ENCODE measurements at regions not wholly inside any gene's neighbourhood (a gene's known extent, or its start where the extent isn't known, plus 50 kb on each side); places are given as distances from the start of the nearest gene placed in this dataset.

GRCh38 chr18:59760212-59760611, 63.0 kb upstream of the CCBE1 start:
- 100% methylated on average over 3 of the region's 4 CpGs for WGBS (ENCODE audit: insufficient coverage)
- ATAC-seq (ENCODE audit: low read depth), result no peak
- intact Hi-C loops (cut with micrococcal nuclease), result no loop called here
- Histone ChIP-seq H3K4me2 (replicated peaks; ENCODE audit: low read depth, low read length, poor library complexity, severe bottlenecking) (no peak overlapping the region), H4K20me1 (ENCODE audit: control insufficient read depth, insufficient read depth, low read length, poor library complexity, severe bottlenecking) (no peaks in the 10 kb centered on the region), H3K4me1 (ENCODE audit: control insufficient read depth in 2 of 2, insufficient read depth in 2 of 2, low read length in 2 of 2) (no peaks in the 10 kb centered on the region), H3K79me2 (ENCODE audit: control insufficient read depth, insufficient read depth, low read length) (no peaks in the 10 kb centered on the region), H3K27me3 (replicated peaks in 1 of 4; ENCODE audit: control extremely low read depth in 1 of 4, control insufficient read depth in 3 of 4, insufficient read depth in 4 of 4, low read length in 3 of 4) (no peaks in the 10 kb centered on the region), H3K9ac (ENCODE audit: low read length) (no peak overlapping the region), H3K27ac (ENCODE audit: low read length in 2 of 2) (no peak overlapping the region), H3K36me3 (replicated peaks in 1 of 2; ENCODE audit: control extremely low read depth in 1 of 2, control insufficient read depth in 1 of 2, extremely low read depth in 1 of 2, insufficient read depth in 2 of 2, low read length in 1 of 2) (no peaks in the 10 kb centered on the region), H2AFZ (ENCODE audit: insufficient read depth, low read depth, low read length, poor library complexity, severe bottlenecking) (no peak overlapping the region), H3K4me3 (ENCODE audit: control extremely low read depth in 1 of 5, extremely low read depth in 1 of 5, insufficient read depth in 1 of 5, low read depth in 2 of 5, low read length in 4 of 5) (no peak overlapping the region), H3K9me3 (ENCODE audit: control extremely low read depth in 1 of 3, control insufficient read depth in 2 of 3, insufficient read depth in 1 of 3, low read length in 2 of 3) (no peaks in the 10 kb centered on the region)
- TF ChIP-seq EZH2 (IDR thresholded peaks at IDR 0.05; ENCODE audit: borderline replicate concordance, insufficient read depth, low read depth, low read length, poor library complexity, severe bottlenecking), result no peak
- TF ChIP-seq CTCF (IDR thresholded peaks at IDR 0.05), result no peak
- no peak overlapping the region for H3K4me3 Mint-ChIP-seq
- DNase-seq, result no peak
- no peaks in the 10 kb centered on the region for H3K9me3 Mint-ChIP-seq (ENCODE audit: insufficient read depth)
- ChIA-PET POLR2A (no interaction called here), CTCF (no interaction called here)
- no peak overlapping the region for H3K27ac Mint-ChIP-seq
- peaks cover 8% of the 10 kb centered on the region for H3K27me3 Mint-ChIP-seq
- no peaks in the 10 kb centered on the region for H3K4me1 Mint-ChIP-seq

DNA sequence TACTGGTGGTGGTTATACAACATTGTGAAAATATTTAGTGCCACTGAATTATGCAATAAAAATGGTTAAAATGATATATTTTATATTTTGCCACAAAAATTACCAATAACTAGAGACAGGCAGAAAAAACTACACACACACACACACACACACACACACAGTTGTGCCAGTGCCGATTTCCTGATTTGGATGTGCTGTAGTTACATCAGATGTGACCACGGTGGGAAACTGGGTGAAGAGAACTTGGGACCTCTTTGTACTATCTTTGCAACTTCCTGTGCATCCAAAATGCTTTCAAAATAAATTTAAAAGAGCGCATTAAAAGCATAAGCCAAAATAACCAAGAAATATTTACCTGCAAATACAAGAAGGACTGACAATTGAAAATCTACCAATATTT, 61.6 kb upstream of the CCBE1 start:
- POLR2A ChIA-PET, result no interaction called here
- Mint-ChIP-seq H3K4me1 (no peaks in the 10 kb centered on the region), H3K27me3 (peaks cover 8% of the 10 kb centered on the region), H3K4me3 (no peak overlapping the region), H3K27ac (no peak overlapping the region), H3K9me3 (ENCODE audit: insufficient read depth) (no peaks in the 10 kb centered on the region)
- CTCF ChIA-PET, result no interaction called here
- Histone ChIP-seq H4K20me1 (ENCODE audit: control insufficient read depth, insufficient read depth, low read length, poor library complexity, severe bottlenecking) (no peaks in the 10 kb centered on the region), H3K9ac (ENCODE audit: low read length) (no peak overlapping the region), H3K4me1 (ENCODE audit: control insufficient read depth in 2 of 2, insufficient read depth in 2 of 2, low read length in 2 of 2) (no peaks in the 10 kb centered on the region), H3K4me2 (replicated peaks; ENCODE audit: low read depth, low read length, poor library complexity, severe bottlenecking) (no peak overlapping the region), H3K27ac (ENCODE audit: low read length in 2 of 2) (no peak overlapping the region), H3K36me3 (replicated peaks in 1 of 2; ENCODE audit: control extremely low read depth in 1 of 2, control insufficient read depth in 1 of 2, extremely low read depth in 1 of 2, insufficient read depth in 2 of 2, low read length in 1 of 2) (no peaks in the 10 kb centered on the region), H3K79me2 (ENCODE audit: control insufficient read depth, insufficient read depth, low read length) (no peaks in the 10 kb centered on the region), H3K27me3 (replicated peaks in 1 of 4; ENCODE audit: control extremely low read depth in 1 of 4, control insufficient read depth in 3 of 4, insufficient read depth in 4 of 4, low read length in 3 of 4) (no peaks in the 10 kb centered on the region), H3K4me3 (ENCODE audit: control extremely low read depth in 1 of 5, extremely low read depth in 1 of 5, insufficient read depth in 1 of 5, low read depth in 2 of 5, low read length in 4 of 5) (no peak overlapping the region), H3K9me3 (ENCODE audit: control extremely low read depth in 1 of 3, control insufficient read depth in 2 of 3, insufficient read depth in 1 of 3, low read length in 2 of 3) (no peaks in the 10 kb centered on the region), H2AFZ (ENCODE audit: insufficient read depth, low read depth, low read length, poor library complexity, severe bottlenecking) (no peak overlapping the region)
- TF ChIP-seq CTCF (IDR thresholded peaks at IDR 0.05) (no peak), EZH2 (IDR thresholded peaks at IDR 0.05; ENCODE audit: borderline replicate concordance, insufficient read depth, low read depth, low read length, poor library complexity, severe bottlenecking) (no peak)
- WGBS (ENCODE audit: insufficient coverage), result no CpG with 5 or more reads among the region's 3 CpGs
- DNase-seq (no peak), ATAC-seq (ENCODE audit: low read depth) (no peak)
- intact Hi-C loops (cut with micrococcal nuclease), result no loop called here
